22Rv1 (cell line): ENCODE measurements at regions not wholly inside any gene's neighbourhood (a gene's known extent, or its start where the extent isn't known, plus 50 kb on each side); places are given as distances from the start of the nearest gene placed in this dataset.

Experiments
- H3K27ac ChIP-seq: fragments of 450-650 bp; 2 replicates; pipeline ENCODE4 v1.5.1; 2017
- ZFX ChIP-seq: fragments of 450-650 bp; IDR thresholded peaks from 2 replicates; pipeline ENCODE4 v1.6.1; 2017; ENCODE audit warnings: antibody characterized with exemption, borderline replicate concordance
- TF ChIP-seq, protein P1 (sequence below): fragments of 450-650 bp; IDR thresholded peaks from 2 replicates; pipeline ENCODE4 v1.5.1; 2017; ENCODE audit warnings: mild to moderate bottlenecking

- H3K27ac ChIP-seq = no peak overlapping the region
- TF ChIP-seq, protein P1, sequence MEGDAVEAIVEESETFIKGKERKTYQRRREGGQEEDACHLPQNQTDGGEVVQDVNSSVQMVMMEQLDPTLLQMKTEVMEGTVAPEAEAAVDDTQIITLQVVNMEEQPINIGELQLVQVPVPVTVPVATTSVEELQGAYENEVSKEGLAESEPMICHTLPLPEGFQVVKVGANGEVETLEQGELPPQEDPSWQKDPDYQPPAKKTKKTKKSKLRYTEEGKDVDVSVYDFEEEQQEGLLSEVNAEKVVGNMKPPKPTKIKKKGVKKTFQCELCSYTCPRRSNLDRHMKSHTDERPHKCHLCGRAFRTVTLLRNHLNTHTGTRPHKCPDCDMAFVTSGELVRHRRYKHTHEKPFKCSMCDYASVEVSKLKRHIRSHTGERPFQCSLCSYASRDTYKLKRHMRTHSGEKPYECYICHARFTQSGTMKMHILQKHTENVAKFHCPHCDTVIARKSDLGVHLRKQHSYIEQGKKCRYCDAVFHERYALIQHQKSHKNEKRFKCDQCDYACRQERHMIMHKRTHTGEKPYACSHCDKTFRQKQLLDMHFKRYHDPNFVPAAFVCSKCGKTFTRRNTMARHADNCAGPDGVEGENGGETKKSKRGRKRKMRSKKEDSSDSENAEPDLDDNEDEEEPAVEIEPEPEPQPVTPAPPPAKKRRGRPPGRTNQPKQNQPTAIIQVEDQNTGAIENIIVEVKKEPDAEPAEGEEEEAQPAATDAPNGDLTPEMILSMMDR = no peak
- no peak for TF ChIP-seq ZFX
These were observed 138.1 kb downstream of the HERPUD2 start for GRCh38 chr7:35556515-35557471.

GRCh38 chr7:35555934-35556333, 139.0 kb downstream of the HERPUD2 start:
- TF ChIP-seq, protein P1 = no peak
- TF ChIP-seq ZFX = no peak
- no peak overlapping the region for H3K27ac ChIP-seq

GRCh38 chr7:35555386-35555785, 139.5 kb downstream of the HERPUD2 start:
- TF ChIP-seq, protein P1 = no peak
- TF ChIP-seq ZFX = no peak
- no peak overlapping the region for H3K27ac ChIP-seq

DNA sequence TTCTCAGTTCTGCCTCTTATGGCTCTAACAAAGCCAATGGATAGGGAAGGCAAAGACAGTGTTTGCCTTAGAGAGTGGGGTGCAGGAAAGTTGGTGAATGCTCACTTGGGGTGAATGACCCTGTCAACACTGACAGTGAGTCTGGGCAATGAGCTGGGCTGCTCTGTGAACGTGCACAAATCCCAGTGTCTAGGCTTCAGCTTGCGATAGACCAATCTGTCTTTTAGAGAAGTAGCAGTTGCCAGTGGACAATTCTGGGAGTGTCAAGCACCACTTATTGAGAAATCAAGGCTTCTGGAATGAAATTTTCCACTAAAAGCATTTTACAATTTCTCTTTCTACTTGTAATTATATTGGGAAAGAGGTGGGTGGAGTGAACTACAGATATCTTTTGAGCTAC, 141.4 kb downstream of the HERPUD2 start:
- no peak overlapping the region for H3K27ac ChIP-seq
- TF ChIP-seq, protein P1 = no peak
- no peak for TF ChIP-seq ZFX

- H3K27ac ChIP-seq = no peak overlapping the region
- TF ChIP-seq, protein P1 = no peak
- TF ChIP-seq ZFX = no peak
These were observed 142.2 kb downstream of the HERPUD2 start for GRCh38 chr7:35552691-35553090.

- TF ChIP-seq, protein P1 = no peak
- no peak for TF ChIP-seq ZFX
- no peak overlapping the region for H3K27ac ChIP-seq
These were observed 143.4 kb downstream of the HERPUD2 start for GRCh38 chr7:35551321-35552081.

- TF ChIP-seq, protein P1 = no peak
- TF ChIP-seq ZFX = no peak
- H3K27ac ChIP-seq = no peak overlapping the region
These were observed 144.1 kb downstream of the HERPUD2 start for GRCh38 chr7:35550831-35551230.
